ENCODE measurements at regions not wholly inside any gene's neighbourhood (a gene's known extent, or its start where the extent isn't known, plus 50 kb on each side); places are given as distances from the start of the nearest gene placed in this dataset.

- DNase-seq = no peak
Measured at GRCh38 chr16:6249863-6250262, 1082.8 kb upstream of the RBFOX1 start.

- no peak for DNase-seq
Measured at GRCh38 chr16:6248199-6248598, 1084.4 kb upstream of the RBFOX1 start.

GRCh38 chr16:6247775-6248174 is 1084.9 kb upstream of the RBFOX1 start:
- DNase-seq = no peak

DNA sequence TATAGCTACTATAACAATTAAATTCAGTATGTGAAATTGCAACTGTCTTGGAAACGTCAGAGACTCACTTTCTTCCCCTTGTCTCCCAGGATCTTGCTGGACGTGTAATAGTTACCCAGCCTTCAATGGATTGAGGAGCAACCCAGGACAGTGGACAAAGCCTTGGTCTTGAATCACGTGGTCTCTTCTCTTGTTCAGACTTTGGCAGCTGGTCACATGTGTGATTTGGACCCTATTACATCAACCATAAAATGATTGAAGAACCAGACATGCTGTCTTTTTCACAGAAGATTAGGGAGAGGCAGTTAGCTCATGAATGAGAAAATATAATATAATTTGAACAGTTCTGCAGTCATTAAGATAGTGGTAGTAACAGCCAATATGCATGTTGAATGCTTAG is 1085.5 kb upstream of the RBFOX1 start:
- DNase-seq = no peak

GRCh38 chr16:6246266-6246665 is 1086.4 kb upstream of the RBFOX1 start:
- no peak for DNase-seq

- DNase-seq = no peak
Measured at GRCh38 chr16:6232056-6232455, 1100.6 kb upstream of the RBFOX1 start.

DNA sequence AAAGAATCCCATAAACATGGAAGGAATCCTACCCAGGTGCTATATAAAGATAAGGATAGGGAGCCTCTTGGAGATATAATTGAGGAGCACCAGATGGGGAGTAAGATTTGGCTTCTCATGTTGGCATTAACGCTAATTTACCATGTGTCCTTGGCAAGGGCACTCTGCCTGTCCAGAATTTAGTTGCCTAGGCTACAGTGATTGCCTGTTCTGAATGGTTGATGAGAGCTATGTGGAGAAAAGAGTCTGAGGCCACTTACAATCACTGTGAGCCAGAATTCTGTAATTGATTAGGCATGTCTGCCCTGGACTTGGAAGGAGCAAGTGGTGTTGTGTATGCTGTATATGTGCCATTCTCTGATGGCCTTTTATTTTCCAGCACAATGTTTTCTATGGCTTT is 1101.2 kb upstream of the RBFOX1 start:
- DNase-seq = no peak

- no peak for DNase-seq
Measured at GRCh38 chr16:6229186-6229585, 1103.5 kb upstream of the RBFOX1 start.

GRCh38 chr16:6218855-6219254 is 1113.8 kb upstream of the RBFOX1 start:
- no peak for DNase-seq

- no peak for DNase-seq
Measured at GRCh38 chr16:6216836-6217235, 1115.8 kb upstream of the RBFOX1 start.

DNA sequence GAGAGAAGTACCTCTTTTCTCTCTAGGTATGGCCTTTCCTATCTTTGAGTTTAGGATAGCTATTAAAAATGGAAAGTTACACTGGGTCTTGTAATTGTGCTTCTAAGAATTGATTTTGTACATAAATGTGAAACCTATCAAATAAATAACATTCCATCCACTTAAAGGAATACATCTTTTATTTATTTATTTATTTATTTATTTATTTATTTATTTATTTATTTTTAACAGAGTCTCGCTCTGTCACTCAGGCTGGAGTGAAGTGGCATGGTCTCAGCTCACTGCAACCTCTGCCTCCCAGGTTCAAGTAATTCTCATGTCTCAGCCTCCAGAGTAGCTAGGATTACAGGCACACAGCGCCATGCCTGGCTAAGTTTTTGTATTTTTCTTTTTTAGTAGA is 1114.0 kb upstream of the EEF2KMT start:
- no peak for DNase-seq

- DNase-seq = no peak
Measured at GRCh38 chr16:6209355-6209930, 1111.8 kb upstream of the EEF2KMT start.

- DNase-seq = no peak
Measured at GRCh38 chr16:6207580-6207979, 1110.0 kb upstream of the EEF2KMT start.

GRCh38 chr16:6207124-6207523 is 1109.5 kb upstream of the EEF2KMT start:
- DNase-seq = no peak

DNA sequence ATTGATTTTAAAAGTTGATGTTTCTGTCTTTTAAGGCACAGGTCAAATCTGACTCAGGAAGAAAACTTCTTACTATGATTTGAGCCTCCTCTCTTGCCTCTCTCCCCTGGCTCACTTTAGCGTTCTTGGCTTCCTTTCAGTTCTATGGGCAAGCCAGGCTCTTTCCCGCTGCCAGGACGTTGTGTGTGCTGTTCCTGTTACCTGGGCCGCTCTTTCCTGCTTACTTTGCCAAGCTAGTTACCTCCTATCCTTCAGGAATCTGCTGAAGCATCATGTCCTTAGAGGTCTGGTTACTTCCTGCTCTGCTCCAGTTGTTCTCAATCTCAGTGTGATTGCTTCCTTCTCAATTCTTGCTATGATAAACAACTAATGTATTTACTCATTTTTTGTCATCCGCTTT is 1108.5 kb upstream of the EEF2KMT start:
- DNase-seq = no peak

GRCh38 chr16:6204945-6205344 is 1107.3 kb upstream of the EEF2KMT start:
- no peak for DNase-seq

DNA sequence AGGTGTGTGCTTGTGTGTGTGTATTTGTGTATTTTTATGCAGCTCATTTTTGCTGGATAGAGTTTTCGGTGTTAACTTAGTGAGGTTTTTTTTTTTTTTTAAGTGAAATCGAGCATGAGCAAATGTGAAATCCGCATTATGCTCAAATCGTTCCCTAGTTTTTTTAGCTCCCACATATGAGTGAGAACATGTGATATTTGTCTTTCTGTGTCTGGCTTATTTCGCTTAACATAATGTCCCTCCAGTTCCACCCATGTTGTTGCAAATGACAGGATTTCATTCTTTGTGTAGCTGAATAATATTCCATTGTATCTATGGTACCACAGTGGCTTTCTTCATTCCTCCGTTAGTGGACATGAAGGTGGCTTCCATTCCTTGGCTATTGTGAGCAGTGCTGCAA is 1103.3 kb upstream of the EEF2KMT start:
- DNase-seq = no peak

DNA sequence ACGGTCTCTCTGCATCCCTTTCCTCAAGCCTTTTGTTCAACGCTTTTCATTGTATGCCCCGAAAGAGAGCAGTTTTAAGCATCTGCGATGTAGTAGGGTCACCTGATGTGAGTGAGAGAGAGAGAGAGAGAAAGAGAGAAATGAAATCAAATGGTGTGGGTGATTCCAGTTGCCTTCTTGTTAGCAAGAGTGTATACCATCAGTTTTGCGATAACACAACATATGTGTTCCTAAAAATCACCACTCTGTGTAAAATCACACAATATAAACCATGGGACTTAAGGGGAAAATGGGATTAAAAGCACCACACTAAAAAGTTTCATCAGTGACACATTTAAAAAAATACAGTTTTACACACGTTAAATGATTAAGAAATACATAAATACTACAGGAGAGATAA is 1102.7 kb upstream of the EEF2KMT start:
- DNase-seq = no peak

DNA sequence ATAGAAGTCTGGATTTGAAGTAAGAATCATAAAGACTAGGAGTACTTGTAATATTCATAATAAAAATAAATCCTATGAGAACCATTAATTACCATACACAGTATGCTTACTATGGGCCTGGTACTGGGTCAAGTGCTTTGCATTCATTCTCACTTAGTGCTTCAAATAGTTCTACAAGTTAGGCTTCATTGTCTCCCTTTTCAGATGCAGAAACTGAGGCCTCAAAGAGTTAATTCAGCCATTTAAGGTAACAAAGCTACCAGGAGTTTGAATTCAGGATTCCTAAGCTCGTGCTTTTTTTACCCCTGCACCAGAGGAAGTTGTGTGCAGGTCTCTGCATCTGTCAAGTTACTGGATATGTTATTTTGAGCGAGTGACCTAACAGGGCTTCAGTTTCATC is 1098.4 kb upstream of the EEF2KMT start:
- no peak for DNase-seq

DNA sequence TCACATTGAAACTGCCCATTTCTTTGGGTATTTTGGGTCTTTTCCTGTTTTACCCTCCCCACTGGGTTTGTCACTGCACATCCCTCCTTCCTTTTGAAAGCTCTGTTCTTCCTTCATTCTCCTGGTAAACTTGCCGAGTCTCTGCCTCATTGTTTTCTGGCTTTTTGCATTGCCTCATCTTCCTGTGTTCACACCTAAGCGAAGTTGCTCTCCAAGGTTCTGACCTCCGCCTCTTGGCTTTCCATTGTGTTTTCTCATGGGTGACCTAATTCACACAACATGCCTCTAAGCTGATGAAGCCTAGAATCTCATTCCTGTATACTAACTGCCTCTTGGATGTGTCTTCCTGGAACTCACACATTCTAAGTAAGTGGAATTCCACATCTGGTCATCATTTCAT is 1096.1 kb upstream of the EEF2KMT start:
- no peak for DNase-seq

GRCh38 chr16:6192984-6193383 is 1095.4 kb upstream of the EEF2KMT start:
- DNase-seq = no peak

- DNase-seq = no peak
Measured at GRCh38 chr16:6192532-6192931, 1094.9 kb upstream of the EEF2KMT start.

DNA sequence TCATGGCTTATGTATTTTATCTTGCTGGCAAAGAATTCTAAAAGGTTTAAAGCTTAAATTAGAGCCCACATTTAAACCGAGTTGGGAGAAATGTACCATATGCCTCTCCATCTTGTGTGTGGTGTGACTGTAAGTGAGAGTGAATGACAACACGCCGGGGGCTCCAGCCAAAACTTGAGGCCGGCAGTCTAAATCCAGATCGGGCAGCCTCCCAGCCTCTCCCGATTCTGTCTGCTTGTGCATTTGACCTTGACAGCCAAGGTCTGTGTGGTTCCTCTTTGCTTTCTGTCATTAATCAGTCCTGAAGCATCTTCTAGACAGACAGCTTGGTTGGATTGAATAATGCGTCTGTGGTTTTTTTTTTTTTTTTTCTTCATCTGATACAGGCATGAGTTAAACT is 1093.2 kb upstream of the EEF2KMT start:
- no peak for DNase-seq

DNA sequence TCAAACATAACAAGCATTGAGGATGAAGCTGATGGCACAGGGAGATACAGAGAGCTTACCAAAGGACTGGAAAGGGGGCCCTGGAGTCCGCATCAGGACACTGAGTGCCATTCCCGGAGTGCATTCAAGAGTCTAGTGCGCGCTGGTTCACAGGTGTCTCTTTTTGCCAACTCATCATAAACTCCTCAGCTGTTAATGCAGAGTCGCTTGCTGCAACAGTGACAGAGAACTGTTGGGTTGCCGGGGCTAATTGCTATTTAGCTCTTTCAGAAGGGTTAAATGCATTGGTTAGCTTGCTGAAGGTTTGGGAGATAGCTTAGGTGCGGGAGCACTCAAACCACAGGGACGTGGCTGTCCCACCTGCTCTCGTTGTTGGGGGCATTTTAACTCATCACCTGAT is 1091.6 kb upstream of the EEF2KMT start:
- DNase-seq = no peak

DNA sequence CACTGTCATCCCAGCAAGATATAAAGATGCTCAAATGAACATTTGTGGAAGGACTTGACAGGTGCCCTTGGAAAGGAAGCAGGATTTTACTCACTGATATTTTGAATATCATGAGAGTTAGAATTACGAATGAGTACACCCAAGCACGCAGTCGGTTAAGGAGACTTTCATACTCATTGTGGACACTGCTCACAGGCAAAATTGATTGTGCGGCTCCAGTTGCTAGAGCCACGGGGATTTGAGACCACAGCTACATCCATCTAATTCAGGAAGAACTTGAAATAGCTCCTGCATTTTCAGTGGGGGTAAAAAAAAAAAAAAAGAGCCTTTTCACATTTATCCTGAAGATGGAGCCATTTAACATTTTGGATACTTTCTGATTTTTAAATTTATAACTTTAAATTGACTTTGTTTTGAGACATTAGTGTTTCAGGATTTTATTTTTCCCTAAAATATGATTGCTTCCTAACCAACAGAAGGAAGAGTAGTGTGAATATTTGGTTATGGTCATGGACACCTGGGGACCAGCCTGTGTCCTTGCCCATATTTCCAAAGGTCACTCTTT is 1080.1 kb upstream of the EEF2KMT start:
- DNase-seq = no peak

- DNase-seq = no peak
Measured at GRCh38 chr16:6170022-6170421, 1072.4 kb upstream of the EEF2KMT start.

Measured in activated effector memory CD4-positive, alpha-beta T cell treated with anti-CD3 and anti-CD28 coated beads, Interleukin-2, amount 50 U/mL, for 16 hours (primary cell).